Embryonic facial prominence (tissue), 1 donor: ENCODE measurements at regions not wholly inside any gene's neighbourhood (a gene's known extent, or its start where the extent isn't known, plus 50 kb on each side); places are given as distances from the start of the nearest gene placed in this dataset.

Experiments
- DNase-seq: peaks from one replicate; pipeline ENCODE4 v3.0.0-alpha.2; 2016; ENCODE audit errors: extremely low spot score

- DNase-seq = no peak
These were observed 285.5 kb downstream of the HACE1 start for GRCh38 chr6:104574135-104574750.

DNA sequence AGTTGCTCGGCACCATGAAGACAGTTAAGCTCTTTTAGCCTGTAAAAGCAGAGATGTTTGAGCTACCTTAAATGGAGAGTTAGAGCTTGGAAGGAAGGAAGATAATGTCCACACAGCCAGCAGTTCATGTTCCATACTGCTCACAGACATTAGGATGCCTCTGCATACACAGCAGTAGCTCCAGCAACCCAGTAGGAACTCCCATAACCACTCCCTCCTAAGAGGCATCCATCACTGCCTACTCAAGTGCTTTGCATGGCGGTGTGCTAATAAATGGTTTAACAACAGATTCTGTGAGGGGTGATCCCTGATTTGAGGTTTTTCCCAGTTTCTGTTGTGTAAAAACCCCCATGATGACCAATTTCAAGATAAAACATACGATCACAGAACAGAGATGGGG lies 286.4 kb downstream of the HACE1 start:
- no peak for DNase-seq

DNA sequence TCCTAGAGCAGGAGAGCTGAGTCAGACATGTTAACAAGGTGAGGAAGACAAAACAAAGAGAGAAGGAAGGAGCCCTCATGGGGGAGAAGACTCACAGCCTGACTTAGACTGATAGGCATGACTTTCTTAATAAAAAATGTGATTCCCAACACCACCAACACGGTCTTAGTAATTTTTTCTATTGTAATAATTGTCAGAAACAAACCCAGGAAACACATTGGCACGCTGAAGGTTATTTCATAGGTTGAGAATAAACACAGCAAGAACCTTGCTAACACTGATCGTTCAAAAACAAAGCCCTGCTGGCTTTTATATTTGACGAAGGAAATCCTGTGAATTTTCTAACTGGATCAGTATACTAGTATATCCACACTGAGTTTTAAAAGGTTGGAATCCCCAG lies 286.8 kb downstream of the HACE1 start:
- DNase-seq = no peak

GRCh38 chr6:104566411-104566810 lies 293.3 kb downstream of the HACE1 start:
- DNase-seq = no peak

DNA sequence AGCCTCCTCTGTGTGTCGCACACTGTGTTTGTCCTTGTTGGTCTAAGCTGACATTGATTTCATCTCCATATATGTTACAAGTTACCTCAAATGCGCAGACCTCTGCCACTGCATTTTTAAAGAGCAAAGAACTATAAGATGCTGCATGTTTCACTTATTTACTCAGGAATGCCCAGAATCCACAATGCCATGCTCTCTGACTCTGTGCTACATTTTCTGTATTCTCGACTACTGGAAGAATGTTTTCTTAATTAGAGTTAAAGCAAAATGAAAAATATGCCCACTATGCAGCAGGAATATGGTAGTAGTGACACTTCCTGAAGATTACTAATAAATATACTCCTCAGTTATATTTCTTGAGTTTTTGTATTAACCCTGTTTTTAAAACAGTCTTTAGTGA lies 296.4 kb downstream of the HACE1 start:
- DNase-seq = no peak

- DNase-seq = no peak
These were observed 300.1 kb downstream of the HACE1 start for GRCh38 chr6:104559435-104560202.

DNA sequence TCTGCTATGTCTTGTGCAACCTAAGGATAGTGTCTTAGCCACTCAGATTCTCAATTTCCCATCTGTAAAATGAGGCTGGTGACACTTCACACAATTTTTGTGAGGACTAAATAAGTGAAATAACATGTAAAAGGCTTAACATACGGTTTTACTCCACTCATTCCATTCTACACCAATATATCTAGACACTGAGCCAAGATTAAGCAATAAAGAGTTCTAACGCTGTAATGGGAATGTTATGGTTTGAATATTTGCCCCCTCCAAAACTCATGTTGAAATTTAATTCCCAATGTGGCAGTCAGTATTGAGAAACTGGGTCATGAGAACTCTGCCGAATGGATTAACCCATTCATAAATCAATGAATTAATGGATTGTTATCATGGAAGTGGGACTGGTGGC lies 301.0 kb downstream of the HACE1 start:
- DNase-seq = no peak

GRCh38 chr6:104548297-104548696 lies 311.4 kb downstream of the HACE1 start:
- no peak for DNase-seq

DNA sequence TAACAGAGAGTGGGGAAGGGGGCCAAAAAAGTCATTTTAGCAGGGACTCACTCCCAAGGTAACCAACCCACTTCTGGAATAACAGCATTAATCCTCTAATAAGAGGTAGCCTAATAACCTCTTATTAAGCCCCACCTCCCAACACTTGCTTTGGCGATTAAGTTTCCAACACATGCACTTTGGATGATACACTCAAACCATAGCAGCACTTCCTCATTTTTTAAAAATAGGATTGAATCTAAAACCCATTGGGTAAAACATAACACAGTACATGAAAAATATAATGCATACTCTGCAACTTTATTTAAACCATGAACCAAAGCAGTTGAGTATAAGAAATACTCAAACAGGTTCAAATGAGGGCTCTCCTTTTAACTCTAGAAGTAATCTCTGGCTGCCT lies 318.3 kb downstream of the HACE1 start:
- DNase-seq = no peak

DNA sequence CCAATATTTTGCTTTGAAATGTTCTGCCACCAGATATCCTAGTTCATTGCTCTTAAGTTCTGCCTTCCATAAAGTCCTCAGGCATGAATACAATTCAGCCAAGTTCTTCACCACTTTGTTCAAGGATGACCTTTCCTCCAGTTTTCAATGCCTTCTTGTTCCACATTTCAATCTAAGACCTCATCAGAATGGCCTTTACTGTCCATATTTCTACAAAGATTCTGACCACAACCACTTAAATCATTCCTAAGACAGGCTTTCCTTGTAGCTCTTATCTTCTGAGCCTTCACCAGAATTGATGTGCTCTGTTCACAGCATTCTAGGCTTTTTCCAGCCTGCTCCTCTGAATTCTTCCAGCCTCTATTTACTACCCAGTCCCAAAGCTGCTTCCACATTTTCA lies 319.0 kb downstream of the HACE1 start:
- no peak for DNase-seq

DNA sequence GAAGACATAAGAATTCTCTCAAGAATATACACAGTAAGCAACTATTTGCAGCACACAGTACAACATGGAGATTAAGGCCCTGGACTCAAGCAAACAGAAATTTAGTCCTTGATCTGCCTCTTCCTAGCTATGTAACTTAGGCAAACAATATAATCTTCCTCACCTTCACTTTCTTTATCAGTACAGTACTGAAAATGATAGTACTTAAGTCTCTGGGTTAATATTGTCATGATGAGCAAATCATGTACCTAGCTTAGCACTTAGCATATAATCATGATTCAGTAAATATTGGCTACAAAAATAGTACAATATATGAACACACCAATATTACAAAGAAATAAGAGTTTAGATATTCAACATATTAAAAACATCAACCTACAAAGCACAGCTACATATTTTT lies 320.5 kb downstream of the HACE1 start:
- no peak for DNase-seq

GRCh38 chr6:104537872-104538271 lies 321.8 kb downstream of the HACE1 start:
- DNase-seq = no peak

GRCh38 chr6:104537180-104537579 lies 322.5 kb downstream of the HACE1 start:
- no peak for DNase-seq

DNA sequence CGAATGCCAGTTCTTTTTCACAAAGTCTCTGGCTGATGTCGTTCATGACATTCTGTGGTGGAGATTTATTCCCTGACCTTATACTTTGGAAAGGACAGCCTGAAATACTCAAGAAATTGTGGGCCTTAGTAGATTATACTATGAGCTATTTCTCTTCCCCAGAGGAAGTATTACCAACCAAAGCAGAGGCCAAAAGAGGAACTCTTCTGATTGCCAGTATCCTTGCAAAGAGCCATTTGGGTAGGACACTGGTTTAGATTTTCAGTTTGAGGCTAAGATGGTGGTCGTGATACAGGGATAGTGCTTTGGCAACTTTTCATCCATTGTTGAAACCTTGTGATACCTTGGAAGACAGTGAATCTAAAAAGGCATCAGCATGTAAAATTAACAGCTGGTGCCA lies 327.3 kb downstream of the HACE1 start:
- DNase-seq = no peak

DNA sequence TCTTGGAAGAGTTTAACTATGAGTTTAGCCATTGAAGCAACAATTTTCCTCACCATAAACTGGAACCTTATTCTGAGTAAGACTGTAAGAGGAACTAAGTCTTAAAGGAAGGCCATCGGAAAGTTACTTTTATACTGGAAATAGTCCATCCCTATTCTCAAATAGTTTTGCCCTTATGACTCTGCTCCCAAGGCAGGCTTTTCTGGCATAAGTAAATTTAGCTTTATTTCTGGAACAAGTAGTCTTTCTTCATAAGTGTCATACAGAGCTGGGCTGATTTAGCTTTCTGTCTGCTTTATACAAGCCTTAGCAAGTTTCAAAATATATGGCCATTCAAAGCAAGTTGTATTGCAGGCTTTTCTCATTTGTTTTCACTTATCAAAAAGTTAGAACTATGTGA lies 328.1 kb downstream of the HACE1 start:
- DNase-seq = no peak

DNA sequence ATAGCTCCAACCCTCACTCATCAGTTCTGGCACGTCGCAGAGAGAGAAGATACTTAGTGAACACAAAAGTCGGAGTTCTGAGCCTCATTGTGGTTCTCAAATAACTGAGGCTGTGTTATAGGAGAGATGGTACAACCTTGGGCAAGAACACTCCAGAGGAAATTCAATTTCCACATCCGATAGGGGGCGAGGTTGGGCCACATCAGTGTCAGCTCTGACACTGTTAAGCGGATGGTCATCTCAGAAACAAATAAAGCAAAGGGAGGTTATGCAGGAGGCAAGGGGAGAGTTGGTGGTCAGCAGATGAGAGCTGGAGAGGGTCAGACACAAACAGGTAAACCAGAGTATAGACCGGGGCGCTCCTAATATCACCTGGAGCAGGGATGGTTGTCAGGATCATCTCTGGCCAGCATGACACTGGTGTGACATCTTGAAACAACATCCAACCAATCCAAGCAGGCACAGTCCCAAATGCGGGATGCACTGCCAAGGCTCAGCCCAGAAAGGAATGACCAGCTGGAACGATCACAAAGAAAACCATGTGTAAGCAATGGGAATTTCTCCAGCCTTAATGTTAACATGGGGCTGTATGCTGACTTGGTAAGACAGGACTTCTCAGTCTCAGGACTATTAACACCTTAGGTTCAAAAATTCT lies 331.8 kb downstream of the HACE1 start:
- DNase-seq = no peak

GRCh38 chr6:104527311-104527710 lies 332.4 kb downstream of the HACE1 start:
- no peak for DNase-seq

- DNase-seq = no peak
These were observed 333.3 kb downstream of the HACE1 start for GRCh38 chr6:104526376-104526775.

- DNase-seq = peak; percentile 58
These were observed 333.9 kb downstream of the HACE1 start for GRCh38 chr6:104525677-104526322.

- DNase-seq = no peak
These were observed 337.2 kb downstream of the HACE1 start for GRCh38 chr6:104522533-104522932.

- DNase-seq = no peak
These were observed 338.5 kb downstream of the HACE1 start for GRCh38 chr6:104521176-104521575.

DNA sequence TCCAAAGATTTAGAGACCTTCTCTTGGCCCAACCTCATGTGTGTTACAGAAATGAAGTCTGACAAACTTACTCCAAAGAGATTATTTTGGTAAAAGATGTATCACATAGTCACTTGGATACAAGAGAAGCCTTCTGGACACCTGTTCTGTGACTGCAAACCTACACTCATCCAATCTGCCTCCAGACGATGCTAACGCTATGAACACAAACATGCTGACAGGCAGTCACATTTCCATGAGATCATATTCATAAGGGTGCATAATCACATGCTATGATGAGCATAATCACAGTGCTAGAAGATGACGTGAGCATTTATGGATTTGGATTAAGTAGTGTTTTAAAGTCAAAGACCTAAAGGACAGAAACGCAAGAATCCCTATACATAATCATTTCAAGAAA lies 340.2 kb downstream of the HACE1 start:
- DNase-seq = no peak

- DNase-seq = no peak
These were observed 350.4 kb downstream of the HACE1 start for GRCh38 chr6:104509355-104509754.
